ENCODE measurements at regions not wholly inside any gene's neighbourhood (a gene's known extent, or its start where the extent isn't known, plus 50 kb on each side); places are given as distances from the start of the nearest gene placed in this dataset.

- TF ChIP-seq CTCF (IDR thresholded peaks at IDR 0.05) (no peak), POLR2A (IDR thresholded peaks at IDR 0.05) (no peak), POLR2AphosphoS5 (IDR thresholded peaks at IDR 0.05) (no peak)
Observed at GRCh38 chr11:95361180-95361579, 130.2 kb upstream of the SESN3 start.

Measured in transverse colon (tissue), 4 donors.